Effector memory CD4-positive, alpha-beta T cell (primary cell): ENCODE measurements at regions not wholly inside any gene's neighbourhood (a gene's known extent, or its start where the extent isn't known, plus 50 kb on each side); places are given as distances from the start of the nearest gene placed in this dataset.

ENCODE experiments used
- DNase-seq, 3 donors: peaks; one replicate each; pipeline ENCODE4 v3.0.0-alpha.2; 2020
- H3K27ac ChIP-seq: 2 replicates; pipeline ENCODE4 v1.7.0; 2013; ENCODE audit warnings: mild to moderate bottlenecking, low read length, moderate library complexity; ENCODE audit not compliant: insufficient read depth, poor library complexity, severe bottlenecking
- H3K27me3 ChIP-seq: replicated peaks from 2 replicates; pipeline ENCODE4 v1.7.0; 2013; ENCODE audit warnings: mild to moderate bottlenecking, low read length; ENCODE audit not compliant: insufficient read depth, control insufficient read depth, poor library complexity, severe bottlenecking
- H3K36me3 ChIP-seq: 2 replicates; pipeline ENCODE4 v1.7.0; 2013; ENCODE audit warnings: mild to moderate bottlenecking, low read length, moderate library complexity; ENCODE audit not compliant: control insufficient read depth, insufficient read depth
- H3K4me1 ChIP-seq: 2 replicates; pipeline ENCODE4 v1.7.0; 2013; ENCODE audit warnings: low read length, mild to moderate bottlenecking; ENCODE audit not compliant: control insufficient read depth, insufficient read depth, poor library complexity, severe bottlenecking
- H3K4me3 ChIP-seq: 2 replicates; pipeline ENCODE4 v1.7.0; 2013; ENCODE audit warnings: low read length, low read depth, mild to moderate bottlenecking; ENCODE audit not compliant: insufficient read depth, poor library complexity, severe bottlenecking
- H3K9me3 ChIP-seq: 2 replicates; pipeline ENCODE4 v1.7.0; 2013; ENCODE audit warnings: mild to moderate bottlenecking, low read length, moderate library complexity; ENCODE audit not compliant: control insufficient read depth

DNA sequence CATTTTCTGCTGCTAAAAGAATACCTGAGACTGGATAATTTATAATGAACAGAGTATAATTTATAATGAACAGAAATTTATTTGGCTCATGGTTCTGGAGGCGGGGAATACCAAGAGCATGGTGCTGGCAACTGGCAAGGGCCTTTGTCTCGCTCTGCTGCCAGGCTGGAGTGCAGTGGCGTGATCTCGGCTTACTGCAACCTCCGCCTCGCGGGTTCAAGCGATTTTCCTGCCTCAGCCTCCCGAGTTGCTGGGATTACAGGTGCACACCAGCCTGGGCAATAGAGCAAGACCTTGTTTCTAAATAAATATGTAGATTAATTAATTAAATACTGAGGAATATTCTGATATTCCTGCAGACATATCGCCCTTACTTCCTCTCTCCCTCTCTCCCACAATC is 1610.8 kb downstream of the SUCLG1 start:
- no peak overlapping the region for H3K4me3 ChIP-seq
- no peaks in the 10 kb centered on the region for H3K4me1 ChIP-seq
- no peaks in the 10 kb centered on the region for H3K27me3 ChIP-seq
- no peaks in the 10 kb centered on the region for H3K36me3 ChIP-seq
- no peak for DNase-seq
- H3K9me3 ChIP-seq, result no peaks in the 10 kb centered on the region
- H3K27ac ChIP-seq, result no peak overlapping the region

DNA sequence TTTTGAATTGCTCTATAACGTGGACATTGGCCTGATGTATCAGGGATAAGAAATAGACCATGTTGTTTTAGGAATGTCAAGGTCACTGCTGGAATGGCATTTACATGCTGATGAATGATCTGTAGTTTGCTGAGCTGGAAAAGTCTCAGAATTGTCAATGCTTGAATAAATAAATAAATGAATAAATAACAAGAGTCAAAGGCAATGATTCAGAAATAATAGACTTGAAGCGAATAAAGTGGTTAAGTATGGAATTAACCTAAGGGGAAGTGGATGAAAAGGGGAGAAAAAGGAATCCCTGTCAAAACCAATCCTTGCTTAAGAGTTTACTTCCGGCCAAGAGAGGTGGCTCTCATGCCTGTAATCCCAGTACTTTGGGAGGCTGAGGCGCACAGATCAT is 1620.0 kb downstream of the SUCLG1 start:
- no peak for DNase-seq
- Histone ChIP-seq H3K9me3 (no peaks in the 10 kb centered on the region), H3K27me3 (no peaks in the 10 kb centered on the region), H3K4me1 (no peaks in the 10 kb centered on the region), H3K27ac (no peak overlapping the region), H3K36me3 (no peaks in the 10 kb centered on the region), H3K4me3 (no peak overlapping the region)

DNA sequence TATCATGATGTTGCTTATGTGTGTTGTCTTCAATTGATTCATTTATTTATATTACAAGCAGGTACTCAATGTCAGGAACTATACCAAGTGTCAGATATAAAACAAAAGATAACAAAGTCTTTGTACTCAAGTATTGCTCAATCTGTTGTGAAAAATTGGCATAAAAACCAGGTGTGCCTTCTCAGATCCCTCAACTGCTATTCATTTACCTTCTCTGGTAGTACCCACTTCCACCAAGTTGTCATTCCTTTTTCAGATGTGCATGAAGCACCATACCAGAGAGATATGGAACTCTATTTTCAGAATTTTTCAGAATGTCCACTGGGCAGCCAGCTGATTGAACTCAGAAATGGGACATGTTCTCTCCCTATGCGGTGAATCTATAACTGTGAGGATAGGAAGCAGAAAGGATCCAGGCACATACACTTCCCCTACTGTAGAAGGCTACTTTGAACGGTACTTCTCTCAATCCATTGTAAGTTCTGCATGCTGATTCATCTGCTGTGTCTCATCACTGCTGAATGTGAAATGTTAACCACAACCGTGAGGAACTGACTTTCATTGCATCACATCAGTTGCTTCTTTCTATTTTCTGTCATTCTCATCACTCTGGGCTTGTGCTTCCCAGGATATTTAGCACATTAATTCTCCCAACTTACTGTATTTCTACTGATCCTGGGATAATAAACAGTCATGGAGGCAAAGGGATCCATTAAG is 1621.3 kb downstream of the SUCLG1 start:
- H3K36me3 ChIP-seq, result no peaks in the 10 kb centered on the region
- no peak overlapping the region for H3K27ac ChIP-seq
- no peaks in the 10 kb centered on the region for H3K27me3 ChIP-seq
- no peaks in the 10 kb centered on the region for H3K9me3 ChIP-seq
- H3K4me1 ChIP-seq, result no peaks in the 10 kb centered on the region
- no peak for DNase-seq
- H3K4me3 ChIP-seq, result no peak overlapping the region

- Histone ChIP-seq H3K27ac (no peak overlapping the region), H3K4me3 (no peak overlapping the region), H3K27me3 (no peaks in the 10 kb centered on the region), H3K4me1 (no peaks in the 10 kb centered on the region), H3K36me3 (no peaks in the 10 kb centered on the region), H3K9me3 (no peaks in the 10 kb centered on the region)
- no peak for DNase-seq
These were observed 1624.2 kb downstream of the SUCLG1 start for GRCh38 chr2:82834893-82835292.

- no peaks in the 10 kb centered on the region for H3K4me1 ChIP-seq
- no peak for DNase-seq
- no peak overlapping the region for H3K27ac ChIP-seq
- no peak overlapping the region for H3K4me3 ChIP-seq
- no peaks in the 10 kb centered on the region for H3K36me3 ChIP-seq
- no peaks in the 10 kb centered on the region for H3K9me3 ChIP-seq
- H3K27me3 ChIP-seq, result no peaks in the 10 kb centered on the region
These were observed 1631.7 kb downstream of the SUCLG1 start for GRCh38 chr2:82827426-82827825.

- no peaks in the 10 kb centered on the region for H3K27me3 ChIP-seq
- H3K4me3 ChIP-seq, result no peak overlapping the region
- no peak for DNase-seq
- H3K4me1 ChIP-seq, result no peaks in the 10 kb centered on the region
- no peaks in the 10 kb centered on the region for H3K36me3 ChIP-seq
- H3K9me3 ChIP-seq, result no peaks in the 10 kb centered on the region
- H3K27ac ChIP-seq, result no peak overlapping the region
These were observed 1632.6 kb downstream of the SUCLG1 start for GRCh38 chr2:82826437-82826836.

DNA sequence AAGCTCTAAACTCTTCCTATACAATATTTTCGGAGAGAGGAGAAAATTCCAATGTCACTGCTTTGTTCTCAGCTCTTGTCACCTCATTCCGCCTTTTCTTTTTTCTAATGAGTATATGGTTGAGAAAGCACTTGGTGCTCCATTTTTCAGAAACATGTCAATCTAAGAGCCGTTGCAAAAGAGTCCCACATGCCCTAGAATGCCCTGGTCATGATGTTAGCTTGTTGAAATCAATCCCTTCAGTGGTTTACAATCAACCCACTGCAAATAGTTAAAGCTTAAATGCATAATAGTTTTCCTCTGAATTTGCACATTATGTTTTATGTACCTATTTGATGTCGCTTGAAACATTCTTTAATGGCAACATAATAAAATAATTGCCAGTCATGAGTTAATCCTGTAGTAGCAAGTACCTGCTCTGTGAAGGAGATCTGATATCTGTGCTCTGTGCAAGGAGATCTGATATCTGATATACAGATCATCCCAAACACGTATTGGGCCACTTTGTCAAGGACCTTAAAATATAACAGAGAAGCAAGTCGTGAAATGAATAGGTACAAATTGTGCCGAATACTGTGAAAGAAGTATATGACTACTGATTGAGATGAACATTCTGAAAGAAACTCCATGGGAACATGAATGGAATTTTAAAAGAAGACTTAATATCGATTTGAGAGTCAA is 1633.5 kb downstream of the SUCLG1 start:
- no peak for DNase-seq
- no peaks in the 10 kb centered on the region for H3K36me3 ChIP-seq
- no peaks in the 10 kb centered on the region for H3K4me1 ChIP-seq
- no peak overlapping the region for H3K27ac ChIP-seq
- no peaks in the 10 kb centered on the region for H3K9me3 ChIP-seq
- H3K27me3 ChIP-seq, result no peaks in the 10 kb centered on the region
- H3K4me3 ChIP-seq, result no peak overlapping the region

GRCh38 chr2:82823892-82824291 is 1635.2 kb downstream of the SUCLG1 start:
- no peaks in the 10 kb centered on the region for H3K27me3 ChIP-seq
- no peak for DNase-seq
- H3K27ac ChIP-seq, result no peak overlapping the region
- H3K4me1 ChIP-seq, result no peaks in the 10 kb centered on the region
- H3K36me3 ChIP-seq, result no peaks in the 10 kb centered on the region
- H3K9me3 ChIP-seq, result no peaks in the 10 kb centered on the region
- no peak overlapping the region for H3K4me3 ChIP-seq

DNA sequence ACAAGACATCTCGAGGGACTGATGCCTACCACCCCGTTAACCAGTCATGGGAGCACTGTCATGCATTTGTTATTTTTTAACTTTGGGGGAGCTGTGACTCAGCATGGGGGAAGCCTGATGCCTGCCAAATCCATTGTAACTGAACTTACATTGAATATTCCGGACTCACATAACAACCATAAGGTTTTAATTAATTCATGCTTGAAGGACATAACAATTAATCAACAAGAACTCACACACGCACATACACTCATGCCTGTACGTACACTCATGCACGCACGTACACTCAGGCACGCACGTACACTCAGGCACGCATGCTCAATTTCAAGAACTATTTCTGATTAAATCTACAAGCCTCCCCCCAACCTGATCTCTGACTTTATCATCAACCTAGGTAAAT is 1639.1 kb downstream of the SUCLG1 start:
- Histone ChIP-seq H3K4me1 (no peaks in the 10 kb centered on the region), H3K27me3 (no peaks in the 10 kb centered on the region), H3K27ac (no peak overlapping the region), H3K4me3 (no peak overlapping the region), H3K36me3 (no peaks in the 10 kb centered on the region), H3K9me3 (no peaks in the 10 kb centered on the region)
- no peak for DNase-seq

DNA sequence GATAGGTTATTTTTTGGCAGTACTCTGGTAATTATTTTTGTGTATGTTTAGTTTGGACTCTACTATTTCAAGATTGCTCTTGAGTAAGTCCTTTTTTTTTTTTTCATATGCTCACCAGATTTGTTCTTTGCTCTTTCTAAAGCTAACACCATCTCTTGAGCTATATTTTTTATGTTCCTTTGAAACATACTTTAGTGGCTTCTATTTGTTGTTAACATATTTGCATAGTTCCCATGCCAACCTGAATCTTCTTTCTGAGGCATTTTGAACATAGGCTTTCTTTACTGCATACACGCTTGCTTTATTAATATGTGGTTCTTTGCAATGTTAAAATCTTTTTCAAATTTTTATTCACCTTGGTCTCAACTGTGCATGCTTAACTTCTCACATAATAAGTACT is 1644.9 kb downstream of the SUCLG1 start:
- no peak for DNase-seq
- Histone ChIP-seq H3K36me3 (no peaks in the 10 kb centered on the region), H3K9me3 (no peaks in the 10 kb centered on the region), H3K27me3 (no peaks in the 10 kb centered on the region), H3K4me3 (no peak overlapping the region), H3K4me1 (no peaks in the 10 kb centered on the region), H3K27ac (no peak overlapping the region)
